HepG2 (cell line): ENCODE measurements at regions not wholly inside any gene's neighbourhood (a gene's known extent, or its start where the extent isn't known, plus 50 kb on each side); places are given as distances from the start of the nearest gene placed in this dataset.

Experiments
- ATF4 ChIP-seq, 2 experiments: fragments of 450-650 bp in 1 of 2; sonication (generic) in 1 of 2; formaldehyde crosslinking; IDR thresholded peaks; 2 replicates each; pipeline versions ENCODE4 v1.5.0 to v1.8.0; 2020 to 2022; ENCODE audit warnings: mild to moderate bottlenecking in 1 of 2, missing genetic modification reagents in 1 of 2
- CTCF ChIP-seq: sonication (generic); formaldehyde crosslinking; IDR thresholded peaks from 2 replicates; pipeline ENCODE4 v1.5.0; 2020; ENCODE audit warnings: mild to moderate bottlenecking, missing genetic modification reagents, moderate library complexity
- GATAD2A ChIP-seq: IDR thresholded peaks from 2 replicates; pipeline ENCODE4 v1.6.1; 2016
- SIN3B ChIP-seq: fragments of 150-350 bp; IDR thresholded peaks from 2 replicates; pipeline ENCODE4 v1.6.1; 2014; ENCODE audit warnings: low read length

- TF ChIP-seq CTCF (CRISPR knock-in tag) (no peak), ATF4 (CRISPR knock-in tag; IDR thresholded peaks at IDR 0.05) (no peak), SIN3B (no peak), GATAD2A (CRISPR knock-in tag) (no peak)
Measured at GRCh38 chr3:83035704-83036010, 1274.2 kb upstream of the GBE1 start.
